GM13976 (cell line): ENCODE measurements at regions not wholly inside any gene's neighbourhood (a gene's known extent, or its start where the extent isn't known, plus 50 kb on each side); places are given as distances from the start of the nearest gene placed in this dataset.

Experiments used
- DNase-seq: peaks from one replicate; pipeline ENCODE4 v3.0.0; 2012; ENCODE audit warnings: low spot score
- in situ Hi-C: fragments of 300-500 bp; cut with MboI; formaldehyde crosslinking; loops from one replicate; pipeline ENCODE4 v1.12.0; 2022; ENCODE audit warnings: low sequenced_read_pairs, mixed read lengths, inconsistent platforms; ENCODE audit not compliant: unreplicated experiment
- TF ChIP-seq, protein P1 (sequence below): IDR thresholded peaks from 2 replicates; pipeline ENCODE4 v1.5.1; 2012; ENCODE audit warnings: borderline replicate concordance, mild to moderate bottlenecking; ENCODE audit not compliant: insufficient read depth; ENCODE audit errors: extremely low read depth, missing control alignments, control extremely low read depth

DNA sequence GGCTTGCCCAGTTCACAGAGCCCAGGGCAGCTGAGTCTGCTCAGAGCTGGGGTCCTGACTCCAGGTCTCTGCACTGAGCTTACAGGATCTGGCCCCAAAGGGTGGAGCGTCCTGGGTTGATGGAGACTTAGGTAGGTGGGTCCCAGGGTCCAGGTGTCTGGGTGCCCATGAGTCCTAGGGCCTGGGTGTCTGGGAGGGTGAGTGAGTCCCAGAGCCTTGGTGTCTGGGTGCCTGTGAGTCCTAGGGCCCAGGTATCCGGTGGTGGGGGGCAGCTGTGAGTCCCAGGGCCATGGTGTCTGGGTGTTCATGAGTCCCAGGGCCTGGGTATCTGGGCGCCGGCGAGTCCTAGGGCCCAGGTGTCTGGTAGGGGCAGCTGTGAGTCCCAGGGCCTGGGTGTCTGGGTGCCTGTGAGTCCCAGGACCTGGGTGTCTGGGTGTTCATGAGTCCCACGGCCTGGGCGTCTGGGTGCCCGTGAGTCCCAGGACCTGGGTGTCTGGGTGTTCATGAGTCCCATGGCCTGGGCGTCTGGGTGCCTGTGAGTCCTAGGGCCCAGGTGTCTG is 1505.6 kb downstream of the BRD1 start:
- no peak for DNase-seq
- in situ Hi-C loops = no loop called here
- TF ChIP-seq, protein P1, sequence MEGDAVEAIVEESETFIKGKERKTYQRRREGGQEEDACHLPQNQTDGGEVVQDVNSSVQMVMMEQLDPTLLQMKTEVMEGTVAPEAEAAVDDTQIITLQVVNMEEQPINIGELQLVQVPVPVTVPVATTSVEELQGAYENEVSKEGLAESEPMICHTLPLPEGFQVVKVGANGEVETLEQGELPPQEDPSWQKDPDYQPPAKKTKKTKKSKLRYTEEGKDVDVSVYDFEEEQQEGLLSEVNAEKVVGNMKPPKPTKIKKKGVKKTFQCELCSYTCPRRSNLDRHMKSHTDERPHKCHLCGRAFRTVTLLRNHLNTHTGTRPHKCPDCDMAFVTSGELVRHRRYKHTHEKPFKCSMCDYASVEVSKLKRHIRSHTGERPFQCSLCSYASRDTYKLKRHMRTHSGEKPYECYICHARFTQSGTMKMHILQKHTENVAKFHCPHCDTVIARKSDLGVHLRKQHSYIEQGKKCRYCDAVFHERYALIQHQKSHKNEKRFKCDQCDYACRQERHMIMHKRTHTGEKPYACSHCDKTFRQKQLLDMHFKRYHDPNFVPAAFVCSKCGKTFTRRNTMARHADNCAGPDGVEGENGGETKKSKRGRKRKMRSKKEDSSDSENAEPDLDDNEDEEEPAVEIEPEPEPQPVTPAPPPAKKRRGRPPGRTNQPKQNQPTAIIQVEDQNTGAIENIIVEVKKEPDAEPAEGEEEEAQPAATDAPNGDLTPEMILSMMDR = no peak

DNA sequence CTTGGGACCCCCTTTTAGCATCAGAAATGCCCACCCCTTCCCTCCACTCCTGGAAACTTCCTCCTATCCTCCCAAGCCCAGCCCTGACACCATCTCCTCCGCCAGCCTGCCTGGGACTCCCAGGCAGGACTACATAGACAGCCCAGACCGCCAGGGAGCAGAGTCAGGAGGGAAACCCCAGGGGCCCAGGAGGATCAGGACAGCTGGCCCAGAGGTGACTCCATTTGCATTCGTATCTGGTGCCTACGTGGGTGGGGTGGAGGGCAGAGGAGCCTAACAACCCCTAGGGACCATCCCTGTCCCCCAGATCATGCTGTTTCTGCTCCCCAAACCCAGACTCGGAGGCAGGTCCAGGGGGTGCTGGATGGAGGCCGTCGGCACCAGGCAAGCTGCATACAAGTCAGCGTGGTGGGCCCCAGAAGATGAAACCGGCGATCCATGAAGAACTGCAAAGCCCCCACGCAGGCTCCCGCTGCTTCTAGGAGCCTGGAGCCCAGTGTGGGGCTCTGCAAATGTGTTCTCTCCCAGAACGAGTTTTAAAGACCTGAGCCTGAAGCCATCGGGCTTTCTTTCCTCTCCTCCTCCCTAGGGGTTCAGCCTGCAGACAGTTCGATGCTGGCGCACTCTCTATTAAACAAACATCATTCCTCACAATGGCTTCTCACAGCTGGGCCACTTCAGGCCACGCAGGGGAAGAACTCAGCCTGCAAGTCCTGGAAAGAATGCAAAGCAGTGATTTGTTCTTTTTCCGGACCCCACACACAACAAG is 1506.8 kb downstream of the BRD1 start:
- in situ Hi-C loops = no loop called here
- TF ChIP-seq, protein P1 = no peak
- DNase-seq = no peak

DNA sequence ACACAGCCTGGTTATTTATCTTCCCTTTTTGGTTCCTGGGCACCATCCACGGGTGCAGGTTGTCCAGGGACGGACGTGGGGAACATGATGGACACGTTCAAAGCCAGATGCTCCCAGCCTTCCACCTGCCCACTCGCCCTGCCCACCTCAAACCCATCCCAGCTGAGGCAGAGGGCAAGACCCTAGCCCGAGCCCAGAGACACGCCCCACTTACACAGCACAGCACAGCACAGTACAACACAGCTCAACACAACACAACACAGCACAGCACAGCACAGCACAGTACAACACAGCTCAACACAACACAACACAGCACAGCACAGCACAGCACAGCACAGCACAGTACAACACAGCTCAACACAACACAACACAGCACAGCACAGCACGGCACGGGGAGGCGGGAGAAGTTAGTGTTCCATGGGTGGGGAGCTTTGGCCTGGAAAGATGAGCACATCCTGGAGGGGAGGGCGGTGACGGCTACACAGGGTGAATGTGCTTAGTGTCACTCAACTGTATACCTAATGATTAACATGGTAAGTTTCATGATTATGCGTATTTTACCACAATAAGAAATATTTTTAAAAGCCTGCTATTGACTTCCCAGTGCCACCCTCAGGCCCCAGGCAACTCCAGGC is 1507.5 kb downstream of the BRD1 start:
- DNase-seq = no peak
- in situ Hi-C loops = no loop called here
- TF ChIP-seq, protein P1 = no peak

DNA sequence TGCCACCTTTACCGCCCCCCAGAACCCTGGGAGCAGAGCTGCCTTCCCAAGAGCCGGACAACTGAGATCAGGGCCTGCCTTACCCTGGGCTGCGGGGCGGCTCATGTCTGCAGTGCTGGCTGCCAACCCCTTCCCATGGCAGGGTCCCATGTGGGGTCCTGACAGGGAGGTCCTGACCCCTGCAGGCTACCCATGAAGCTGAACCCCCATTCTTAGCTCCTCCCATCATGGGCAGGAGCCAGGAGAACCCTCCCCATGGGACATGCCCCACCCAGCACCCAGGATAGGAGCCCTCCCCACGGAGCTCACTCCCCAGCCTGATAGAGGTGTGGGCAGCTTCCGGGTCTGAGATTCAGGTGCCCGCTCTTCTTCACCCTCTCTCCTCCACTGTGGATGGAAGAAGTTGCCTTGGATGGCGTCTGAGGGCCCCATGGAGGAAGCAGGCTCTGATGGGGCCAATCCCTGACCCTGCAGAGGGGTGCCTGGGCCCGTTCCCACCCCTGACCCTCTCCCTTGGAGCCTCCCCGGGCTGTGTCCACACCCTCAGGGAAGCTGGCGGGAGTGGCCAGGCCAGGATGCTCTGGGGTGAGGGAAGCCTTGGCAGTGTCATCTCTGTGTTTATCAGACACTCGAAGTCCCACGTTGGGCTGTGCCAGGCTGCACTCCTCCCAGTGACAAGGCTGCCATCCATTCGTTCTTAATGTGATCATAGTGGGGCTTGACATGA is 1508.2 kb downstream of the BRD1 start:
- in situ Hi-C loops = no loop called here
- TF ChIP-seq, protein P1 = no peak
- no peak for DNase-seq

DNA sequence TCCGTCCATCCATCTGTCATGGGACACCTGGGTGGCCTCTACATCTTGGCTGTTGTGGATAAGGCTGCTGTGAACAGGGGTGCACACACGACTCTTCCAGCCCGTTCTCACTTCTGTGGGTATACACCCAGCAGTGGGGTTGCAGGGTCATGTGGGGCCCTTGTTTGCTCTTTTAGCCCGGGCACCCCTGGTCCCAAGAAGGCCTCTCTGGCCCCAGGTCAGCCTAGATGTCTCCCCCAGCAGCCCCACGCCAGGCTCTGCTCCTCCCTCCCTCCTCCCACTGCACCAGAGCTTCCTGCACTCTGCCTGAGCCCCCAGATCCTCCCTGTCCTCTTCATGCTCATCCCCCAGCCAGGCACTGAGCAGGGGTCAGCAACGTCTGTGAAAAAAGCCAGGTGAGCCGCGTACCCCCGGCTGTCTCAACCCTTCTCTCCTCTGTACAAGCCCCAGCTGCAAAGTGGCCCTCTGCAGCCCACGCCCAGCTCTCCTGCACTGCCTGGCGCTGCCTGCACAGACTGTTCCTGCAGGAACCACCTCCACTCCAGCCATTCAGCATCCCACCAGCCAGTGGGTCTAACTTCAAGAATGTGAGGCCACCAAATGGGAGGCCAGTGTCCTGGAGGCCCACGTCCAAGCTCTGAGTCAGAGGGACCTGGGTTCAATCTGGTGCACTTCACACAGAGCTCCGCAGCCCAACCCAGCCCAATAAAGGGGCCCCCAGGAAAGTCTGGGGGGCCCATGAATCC is 1508.9 kb downstream of the BRD1 start:
- TF ChIP-seq, protein P1 = no peak
- in situ Hi-C loops = no loop called here
- DNase-seq = no peak

DNA sequence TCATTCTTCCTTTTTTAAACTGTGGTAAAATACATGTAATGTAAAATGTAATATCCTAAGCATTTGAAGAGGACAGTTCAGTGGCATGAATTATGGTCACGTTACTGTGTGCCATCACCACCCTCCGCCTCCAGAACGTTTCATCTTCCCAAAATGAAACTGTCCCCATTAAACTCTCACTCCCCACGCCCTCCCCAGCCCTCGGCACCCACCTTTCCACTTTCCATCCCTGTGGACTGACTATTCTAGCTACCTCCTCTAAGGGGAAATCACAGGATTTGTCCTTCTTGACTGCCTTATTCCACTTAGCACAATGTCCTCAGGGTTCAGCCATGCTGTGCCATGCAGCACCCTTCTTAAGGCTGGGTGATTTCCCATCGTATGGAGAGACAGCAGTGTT is 1509.5 kb downstream of the BRD1 start:
- TF ChIP-seq, protein P1 = no peak
- no peak for DNase-seq
- in situ Hi-C loops = no loop called here
